Activated T-helper 1 cell treated with anti-CD3 and anti-CD28 coated beads, Interleukin-12 subunit alpha, Interleukin-12 subunit beta, Interleukin-2, Interleukin-4 antibody, amounts not matched to agents 30 ng/mL and 10 ng/mL and 1 ng/mL, durations not matched to agents 14 hours and 24 hours and 36 hours (primary cell): ENCODE measurements at regions not wholly inside any gene's neighbourhood (a gene's known extent, or its start where the extent isn't known, plus 50 kb on each side); places are given as distances from the start of the nearest gene placed in this dataset.

Experiments used
- DNase-seq: peaks from one replicate; pipeline ENCODE4 v3.0.0; 2021; ENCODE audit warnings: low spot score
- H3K27ac Mint-ChIP-seq: one replicate; pipeline ENCODE4 v1.8.0; 2021; ENCODE audit warnings: mild to moderate bottlenecking, mixed read lengths
- H3K27me3 Mint-ChIP-seq: one replicate; pipeline ENCODE4 v1.8.0; 2022; ENCODE audit warnings: mild to moderate bottlenecking, moderate library complexity, mixed read lengths; ENCODE audit not compliant: insufficient read depth
- H3K36me3 Mint-ChIP-seq: one replicate; pipeline ENCODE4 v1.8.0; 2021; ENCODE audit warnings: low read depth, mixed read lengths
- H3K4me1 Mint-ChIP-seq: one replicate; pipeline ENCODE4 v1.8.0; 2021; ENCODE audit warnings: low read depth, mixed read lengths
- H3K4me3 Mint-ChIP-seq: one replicate; pipeline ENCODE4 v1.8.0; 2021; ENCODE audit warnings: mild to moderate bottlenecking, moderate library complexity, mixed read lengths
- H3K9me3 Mint-ChIP-seq: one replicate; pipeline ENCODE4 v1.8.0; 2021; ENCODE audit warnings: mixed read lengths
- intact Hi-C: fragments of 100-400 bp; cut with micrococcal nuclease; formaldehyde crosslinking; loops from one replicate; pipeline ENCODE4 v1.15.1; 2024

DNA sequence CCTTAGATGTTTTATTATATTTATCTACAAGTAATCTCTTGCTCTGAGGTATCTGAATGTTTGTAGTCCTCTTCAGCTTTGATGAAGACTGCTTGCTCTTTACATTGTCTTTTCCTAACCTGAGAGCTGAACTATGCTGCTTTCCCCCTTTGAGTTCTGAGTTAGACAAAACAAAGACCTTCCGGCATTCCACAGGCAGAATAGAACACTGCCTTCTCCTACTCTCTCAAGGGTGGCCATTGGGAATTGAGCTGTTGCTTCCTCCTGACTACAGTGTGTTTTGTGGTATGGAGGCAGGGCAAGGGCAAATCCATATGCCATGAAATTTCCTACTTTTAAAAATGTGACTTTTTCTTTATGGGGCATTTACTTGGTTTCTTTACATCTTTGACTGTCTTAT is 841.0 kb downstream of the FAM133A start:
- no peaks in the 10 kb centered on the region for H3K27me3 Mint-ChIP-seq
- no peaks in the 10 kb centered on the region for H3K36me3 Mint-ChIP-seq
- H3K4me3 Mint-ChIP-seq, result no peak overlapping the region
- no peak overlapping the region for H3K27ac Mint-ChIP-seq
- no peaks in the 10 kb centered on the region for H3K4me1 Mint-ChIP-seq
- DNase-seq, result no peak
- intact Hi-C loops, result no loop called here
- H3K9me3 Mint-ChIP-seq, result no peaks in the 10 kb centered on the region

DNA sequence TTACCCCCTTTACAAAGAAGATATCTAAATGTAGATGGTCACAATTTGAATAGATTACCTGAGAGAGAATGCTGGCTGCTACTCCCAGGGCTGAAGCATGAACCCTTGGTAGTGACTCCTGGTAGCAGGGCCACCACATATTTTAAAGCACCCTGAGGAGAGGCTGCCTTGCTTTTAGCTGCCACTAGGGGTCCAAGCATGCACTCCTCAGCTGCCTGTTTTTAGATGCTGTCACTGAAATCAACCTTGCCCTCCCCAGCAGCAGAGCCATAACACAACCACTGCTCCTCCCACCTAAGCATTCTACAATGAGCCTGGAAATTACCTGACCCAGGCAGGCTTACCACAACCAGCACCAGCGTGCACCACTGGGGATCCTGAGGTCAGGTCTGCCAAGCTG is 850.9 kb downstream of the FAM133A start:
- intact Hi-C loops, result no loop called here
- H3K4me3 Mint-ChIP-seq, result no peak overlapping the region
- H3K27ac Mint-ChIP-seq, result no peak overlapping the region
- H3K9me3 Mint-ChIP-seq, result no peaks in the 10 kb centered on the region
- H3K27me3 Mint-ChIP-seq, result no peaks in the 10 kb centered on the region
- DNase-seq, result no peak
- H3K36me3 Mint-ChIP-seq, result no peaks in the 10 kb centered on the region
- no peaks in the 10 kb centered on the region for H3K4me1 Mint-ChIP-seq

DNA sequence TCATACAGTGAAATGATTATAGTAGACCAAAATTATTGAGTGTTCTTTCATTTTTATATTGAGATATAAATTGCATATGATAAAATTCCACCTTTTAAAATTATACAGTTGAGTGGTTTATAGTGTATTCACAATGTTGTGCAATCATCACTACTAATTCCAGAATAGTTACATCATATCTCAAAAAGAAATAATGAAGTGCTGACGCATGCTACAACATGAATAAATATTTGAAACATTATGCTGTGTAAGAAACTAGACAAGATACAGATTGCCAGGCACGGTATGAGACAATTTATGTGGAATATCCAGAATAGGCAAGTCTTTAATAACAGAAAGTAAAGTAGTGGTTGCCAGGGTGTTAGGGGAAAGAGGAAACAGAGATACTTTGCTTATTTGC is 871.7 kb downstream of the FAM133A start:
- H3K27ac Mint-ChIP-seq, result no peak overlapping the region
- H3K9me3 Mint-ChIP-seq, result no peaks in the 10 kb centered on the region
- DNase-seq, result no peak
- no peak overlapping the region for H3K4me3 Mint-ChIP-seq
- intact Hi-C loops, result no loop called here
- no peaks in the 10 kb centered on the region for H3K27me3 Mint-ChIP-seq
- no peaks in the 10 kb centered on the region for H3K4me1 Mint-ChIP-seq
- no peaks in the 10 kb centered on the region for H3K36me3 Mint-ChIP-seq

- Mint-ChIP-seq H3K4me1 (no peaks in the 10 kb centered on the region), H3K9me3 (no peaks in the 10 kb centered on the region), H3K27ac (no peak overlapping the region), H3K36me3 (no peaks in the 10 kb centered on the region), H3K4me3 (no peak overlapping the region), H3K27me3 (no peaks in the 10 kb centered on the region)
- no peak for DNase-seq
- intact Hi-C loops, result no loop called here
These were observed 877.8 kb downstream of the FAM133A start for GRCh38 chrX:94551831-94552230.

GRCh38 chrX:94560930-94561329 is 886.9 kb downstream of the FAM133A start:
- DNase-seq, result no peak
- intact Hi-C loops, result no loop called here
- no peaks in the 10 kb centered on the region for H3K4me1 Mint-ChIP-seq
- no peak overlapping the region for H3K27ac Mint-ChIP-seq
- H3K27me3 Mint-ChIP-seq, result no peaks in the 10 kb centered on the region
- no peaks in the 10 kb centered on the region for H3K36me3 Mint-ChIP-seq
- H3K4me3 Mint-ChIP-seq, result no peak overlapping the region
- peaks cover 4% of the 10 kb centered on the region for H3K9me3 Mint-ChIP-seq

DNA sequence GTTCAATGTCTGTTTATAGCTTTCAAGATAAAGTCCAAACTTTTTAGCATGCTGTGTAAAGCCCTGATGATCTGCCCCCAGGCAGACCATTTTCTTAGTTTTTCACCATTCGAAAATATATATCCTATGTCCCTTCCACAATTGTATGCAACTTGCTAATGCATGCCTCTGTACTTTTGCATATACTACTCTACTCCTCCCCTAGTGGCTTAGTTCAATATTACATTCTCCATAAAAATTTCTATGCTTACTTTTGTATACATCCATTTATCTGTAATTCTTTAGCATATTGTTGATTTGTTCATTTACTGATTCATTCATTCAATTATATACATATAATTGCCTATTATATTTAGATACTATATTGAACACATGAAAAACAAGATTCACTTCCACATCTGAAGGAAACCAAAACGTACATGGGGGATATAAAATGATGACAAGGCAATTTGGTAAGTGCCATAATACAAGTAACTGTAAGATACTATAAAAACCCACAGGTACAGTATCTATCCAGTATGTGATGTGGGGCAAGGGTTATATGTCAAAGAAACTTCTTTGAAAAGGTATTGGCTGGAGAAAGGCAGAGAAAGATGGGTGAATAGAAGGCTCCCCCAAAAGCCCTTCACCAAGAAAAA is 902.5 kb downstream of the FAM133A start:
- no peak overlapping the region for H3K4me3 Mint-ChIP-seq

DNA sequence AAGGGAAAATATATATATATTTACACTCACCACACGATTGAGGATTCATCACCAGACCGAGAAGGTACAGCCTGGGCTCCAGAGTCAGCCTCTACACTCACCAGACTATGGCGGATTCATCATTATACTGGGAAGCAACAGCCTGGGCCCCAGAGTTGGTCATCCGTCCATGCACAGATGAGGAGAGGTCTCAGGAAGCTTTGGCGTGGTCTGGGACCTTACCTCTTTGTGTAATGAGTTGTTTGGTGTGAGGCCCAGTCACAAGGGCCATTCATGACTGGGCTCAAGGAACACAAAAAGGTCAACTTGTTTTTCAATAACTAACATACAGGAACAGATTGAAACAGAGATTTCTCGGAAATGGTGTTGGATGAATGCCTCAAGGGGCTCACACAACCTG is 926.1 kb downstream of the FAM133A start:
- Mint-ChIP-seq H3K36me3 (no peaks in the 10 kb centered on the region), H3K9me3 (no peaks in the 10 kb centered on the region), H3K27ac (no peak overlapping the region), H3K4me3 (no peak overlapping the region), H3K27me3 (no peaks in the 10 kb centered on the region), H3K4me1 (no peaks in the 10 kb centered on the region)
- DNase-seq, result no peak
- intact Hi-C loops, result no loop called here

More for the DNA sequence above, 902.5 kb downstream of the FAM133A start:
- intact Hi-C loops, result no loop called here
- no peaks in the 10 kb centered on the region for H3K36me3 Mint-ChIP-seq
- no peak overlapping the region for H3K27ac Mint-ChIP-seq
- no peaks in the 10 kb centered on the region for H3K9me3 Mint-ChIP-seq
- H3K27me3 Mint-ChIP-seq, result no peaks in the 10 kb centered on the region
- no peaks in the 10 kb centered on the region for H3K4me1 Mint-ChIP-seq
- DNase-seq, result no peak

GRCh38 chrX:94612140-94612539 is 938.1 kb downstream of the FAM133A start:
- intact Hi-C loops, result no loop called here
- Mint-ChIP-seq H3K4me1 (no peaks in the 10 kb centered on the region), H3K4me3 (no peak overlapping the region), H3K36me3 (no peaks in the 10 kb centered on the region), H3K27me3 (no peaks in the 10 kb centered on the region), H3K27ac (no peak overlapping the region), H3K9me3 (peaks cover 4% of the 10 kb centered on the region)
- no peak for DNase-seq

- DNase-seq, result no peak
- H3K4me3 Mint-ChIP-seq, result no peak overlapping the region
- no peak overlapping the region for H3K27ac Mint-ChIP-seq
- intact Hi-C loops, result no loop called here
- H3K36me3 Mint-ChIP-seq, result no peaks in the 10 kb centered on the region
- H3K27me3 Mint-ChIP-seq, result no peaks in the 10 kb centered on the region
- peaks cover 3% of the 10 kb centered on the region for H3K9me3 Mint-ChIP-seq
- H3K4me1 Mint-ChIP-seq, result no peaks in the 10 kb centered on the region
These were observed 959.2 kb downstream of the FAM133A start for GRCh38 chrX:94633237-94633636.

DNA sequence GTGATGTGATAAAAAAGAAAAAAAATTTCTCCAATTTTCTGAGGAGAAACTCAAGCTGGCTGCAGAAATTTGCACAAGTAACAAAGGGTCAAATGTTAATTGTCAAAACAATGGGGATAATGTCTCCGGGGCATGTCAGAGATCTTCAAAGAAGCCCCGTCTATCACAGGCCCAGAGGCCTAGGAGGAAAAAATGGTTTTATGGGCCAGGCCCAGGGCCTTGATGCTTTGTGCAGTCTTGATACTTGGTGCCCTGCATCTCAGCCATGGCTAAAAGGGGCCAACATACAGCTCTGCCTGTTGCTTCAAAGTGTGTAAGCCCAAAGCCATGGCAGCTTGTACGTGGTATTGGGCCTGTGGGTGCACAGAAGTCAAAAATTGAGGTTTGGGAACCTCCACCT is 961.0 kb downstream of the FAM133A start:
- no peaks in the 10 kb centered on the region for H3K4me1 Mint-ChIP-seq
- intact Hi-C loops, result no loop called here
- no peak for DNase-seq
- no peaks in the 10 kb centered on the region for H3K36me3 Mint-ChIP-seq
- peaks cover 3% of the 10 kb centered on the region for H3K9me3 Mint-ChIP-seq
- no peaks in the 10 kb centered on the region for H3K27me3 Mint-ChIP-seq
- H3K4me3 Mint-ChIP-seq, result no peak overlapping the region
- no peak overlapping the region for H3K27ac Mint-ChIP-seq

GRCh38 chrX:94645726-94646125 is 971.7 kb downstream of the FAM133A start:
- intact Hi-C loops, result no loop called here
- no peaks in the 10 kb centered on the region for H3K36me3 Mint-ChIP-seq

GRCh38 chrX:94655180-94655579 is 981.2 kb downstream of the FAM133A start:
- no peaks in the 10 kb centered on the region for H3K4me1 Mint-ChIP-seq
- H3K9me3 Mint-ChIP-seq, result no peaks in the 10 kb centered on the region
- no peak overlapping the region for H3K4me3 Mint-ChIP-seq
- H3K36me3 Mint-ChIP-seq, result no peaks in the 10 kb centered on the region
- DNase-seq, result no peak
- no peak overlapping the region for H3K27ac Mint-ChIP-seq
- intact Hi-C loops, result no loop called here
- H3K27me3 Mint-ChIP-seq, result no peaks in the 10 kb centered on the region

More at GRCh38 chrX:94645726-94646125, 971.7 kb downstream of the FAM133A start:
- no peaks in the 10 kb centered on the region for H3K9me3 Mint-ChIP-seq
- no peak overlapping the region for H3K4me3 Mint-ChIP-seq
- H3K4me1 Mint-ChIP-seq, result no peaks in the 10 kb centered on the region
- DNase-seq, result no peak
- H3K27me3 Mint-ChIP-seq, result no peaks in the 10 kb centered on the region
- no peak overlapping the region for H3K27ac Mint-ChIP-seq

DNA sequence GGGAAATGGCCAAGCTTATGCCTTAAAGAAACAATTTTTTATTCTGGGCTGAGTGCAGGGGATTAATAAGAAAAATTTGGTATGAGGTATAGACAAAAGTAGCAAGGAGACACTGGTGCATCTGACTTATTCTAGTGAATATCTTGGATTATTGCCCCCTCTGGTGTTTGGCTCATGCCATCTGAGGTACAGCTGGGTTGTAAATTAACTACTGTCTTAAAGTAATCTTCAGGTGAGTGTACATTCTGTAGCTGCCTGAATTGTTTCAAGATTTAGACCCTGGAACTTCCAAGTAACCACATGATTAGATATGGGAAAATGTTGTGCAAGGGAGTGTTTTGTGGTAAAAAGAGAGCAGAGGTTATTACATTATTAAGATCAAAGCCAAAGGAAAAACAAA is 988.7 kb downstream of the FAM133A start:
- H3K36me3 Mint-ChIP-seq, result no peaks in the 10 kb centered on the region
- H3K27me3 Mint-ChIP-seq, result no peaks in the 10 kb centered on the region
- intact Hi-C loops, result no loop called here
- H3K4me1 Mint-ChIP-seq, result no peaks in the 10 kb centered on the region
- no peak overlapping the region for H3K27ac Mint-ChIP-seq
- DNase-seq, result no peak
- no peaks in the 10 kb centered on the region for H3K9me3 Mint-ChIP-seq
- H3K4me3 Mint-ChIP-seq, result no peak overlapping the region

DNA sequence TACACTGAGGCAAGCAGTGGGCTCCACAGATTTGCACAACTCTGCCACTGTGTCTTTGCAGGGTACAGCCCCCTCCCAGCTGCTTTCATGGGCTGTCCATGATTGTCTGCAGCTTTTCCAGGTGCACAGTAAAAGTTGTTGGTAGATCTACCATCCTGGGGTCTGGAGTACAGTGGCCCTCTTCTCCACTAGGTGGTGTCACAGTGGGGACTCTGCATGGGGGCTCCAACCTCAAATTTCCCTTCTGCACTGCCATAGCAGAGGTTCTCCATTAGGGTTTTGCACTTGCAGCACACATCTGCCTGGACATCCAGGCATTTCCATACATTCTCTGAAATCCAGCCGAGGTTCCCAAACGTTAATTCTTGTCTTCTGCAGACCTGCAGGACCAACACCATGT is 1002.3 kb downstream of the FAM133A start:
- Mint-ChIP-seq H3K9me3 (no peaks in the 10 kb centered on the region), H3K4me1 (no peaks in the 10 kb centered on the region), H3K36me3 (no peaks in the 10 kb centered on the region), H3K4me3 (no peak overlapping the region), H3K27ac (no peak overlapping the region), H3K27me3 (no peaks in the 10 kb centered on the region)
- DNase-seq, result no peak
- intact Hi-C loops, result no loop called here
